Astrocyte (in vitro differentiated cells and primary cell): ENCODE measurements at regions not wholly inside any gene's neighbourhood (a gene's known extent, or its start where the extent isn't known, plus 50 kb on each side); places are given as distances from the start of the nearest gene placed in this dataset.

Experiments used
- DNase-seq: peaks from one replicate; pipeline ENCODE4 v3.0.0-alpha.2; 2010; ENCODE audit warnings: low read depth
- FAIRE-seq: peaks from 2 replicates; lab custom pipeline; 2011; peaks lifted over from hg19 to GRCh38; lab: Jason Lieb, UNC
- H2AFZ ChIP-seq: 2 replicates; pipeline ENCODE4 v1.6.0; 2012; ENCODE audit warnings: low read depth, low read length, inconsistent platforms
- H3K27ac ChIP-seq: 2 replicates; pipeline ENCODE4 v1.5.1; 2011; ENCODE audit warnings: low read depth, low read length, inconsistent platforms
- H3K27me3 ChIP-seq: 2 replicates; pipeline ENCODE4 v1.6.0; 2011; ENCODE audit warnings: low read length, inconsistent platforms; ENCODE audit not compliant: insufficient read depth
- H3K36me3 ChIP-seq: 2 replicates; pipeline ENCODE4 v1.5.1; 2011; ENCODE audit warnings: low read length, inconsistent platforms; ENCODE audit not compliant: insufficient read depth
- H3K4me1 ChIP-seq: 2 replicates; pipeline ENCODE4 v1.5.1; 2011; ENCODE audit warnings: low read length, inconsistent platforms; ENCODE audit not compliant: insufficient read depth
- H3K4me2 ChIP-seq: 2 replicates; pipeline ENCODE4 v1.6.0; 2012; ENCODE audit warnings: low read length, inconsistent platforms
- H3K4me3 ChIP-seq: 2 replicates; pipeline ENCODE4 v1.5.1; 2011; ENCODE audit warnings: low read depth, mild to moderate bottlenecking, low read length, inconsistent platforms; ENCODE audit not compliant: insufficient read depth
- H3K79me2 ChIP-seq: 2 replicates; pipeline ENCODE4 v1.6.0; 2012; ENCODE audit warnings: mild to moderate bottlenecking, low read length, inconsistent platforms; ENCODE audit not compliant: insufficient read depth
- H3K9ac ChIP-seq: 2 replicates; pipeline ENCODE4 v1.6.0; 2012; ENCODE audit warnings: mild to moderate bottlenecking, low read length, inconsistent platforms
- H3K9me3 ChIP-seq: 2 replicates; pipeline ENCODE4 v1.5.1; 2012; ENCODE audit warnings: low read depth, mild to moderate bottlenecking, low read length, inconsistent platforms; ENCODE audit not compliant: insufficient read depth
- H4K20me1 ChIP-seq: 2 replicates; pipeline ENCODE4 v1.6.0; 2012; ENCODE audit warnings: low read length, inconsistent platforms; ENCODE audit not compliant: insufficient read depth
- H3K27ac Mint-ChIP-seq: one replicate; pipeline ENCODE4 v1.8.0; 2021; ENCODE audit warnings: mild to moderate bottlenecking, mixed read lengths; ENCODE audit not compliant: unreplicated experiment
- H3K27me3 Mint-ChIP-seq: one replicate; pipeline ENCODE4 v1.8.0; 2021; ENCODE audit warnings: low read depth, mixed read lengths; ENCODE audit not compliant: unreplicated experiment
- H3K36me3 Mint-ChIP-seq: one replicate; pipeline ENCODE4 v1.8.0; 2021; ENCODE audit warnings: low read depth, mixed read lengths; ENCODE audit not compliant: unreplicated experiment
- H3K4me1 Mint-ChIP-seq: one replicate; pipeline ENCODE4 v1.8.0; 2021; ENCODE audit warnings: low read depth, mixed read lengths; ENCODE audit not compliant: unreplicated experiment
- H3K4me3 Mint-ChIP-seq: one replicate; pipeline ENCODE4 v1.8.0; 2021; ENCODE audit warnings: mild to moderate bottlenecking, moderate library complexity, mixed read lengths; ENCODE audit not compliant: unreplicated experiment
- H3K9me3 Mint-ChIP-seq: one replicate; pipeline ENCODE4 v1.8.0; 2021; ENCODE audit warnings: mild to moderate bottlenecking, mixed read lengths; ENCODE audit not compliant: unreplicated experiment
- CTCF ChIP-seq: IDR thresholded peaks from 2 replicates; pipeline ENCODE4 v1.5.1; 2011; ENCODE audit warnings: low read depth, mild to moderate bottlenecking, inconsistent platforms, low read length, moderate library complexity; ENCODE audit not compliant: insufficient read depth
- EZH2 ChIP-seq: IDR thresholded peaks from 2 replicates; pipeline ENCODE4 v1.6.1; 2012; ENCODE audit warnings: mild to moderate bottlenecking, low read length, inconsistent platforms; ENCODE audit not compliant: insufficient read depth

- DNase-seq (no peak), FAIRE-seq (no peak)
- Mint-ChIP-seq H3K27ac (no peak overlapping the region), H3K4me3 (no peak overlapping the region), H3K27me3 (no peaks in the 10 kb centered on the region), H3K4me1 (no peaks in the 10 kb centered on the region), H3K9me3 (no peaks in the 10 kb centered on the region), H3K36me3 (no peaks in the 10 kb centered on the region)
- no peak overlapping the region for H3K9ac ChIP-seq
- no peaks in the 10 kb centered on the region for H4K20me1 ChIP-seq
- H3K4me2 ChIP-seq = no peak overlapping the region
- no peaks in the 10 kb centered on the region for H3K9me3 ChIP-seq
- H3K4me1 ChIP-seq = no peaks in the 10 kb centered on the region
- no peaks in the 10 kb centered on the region for H3K79me2 ChIP-seq
- no peak for TF ChIP-seq CTCF
- no peak for TF ChIP-seq EZH2
- no peak overlapping the region for H3K27ac ChIP-seq
- no peaks in the 10 kb centered on the region for H3K36me3 ChIP-seq
- no peak overlapping the region for H2AFZ ChIP-seq
- H3K27me3 ChIP-seq = no peaks in the 10 kb centered on the region
- no peak overlapping the region for H3K4me3 ChIP-seq
Observed at GRCh38 chr13:103953859-103954258, 887.6 kb upstream of the SLC10A2 start.

- DNase-seq (no peak), FAIRE-seq (no peak)
- no peaks in the 10 kb centered on the region for H3K27me3 ChIP-seq
- no peak overlapping the region for H3K4me2 ChIP-seq
- no peak overlapping the region for H3K27ac ChIP-seq
- H3K79me2 ChIP-seq = no peaks in the 10 kb centered on the region
- H3K9ac ChIP-seq = no peak overlapping the region
- Mint-ChIP-seq H3K4me1 (peaks cover 4% of the 10 kb centered on the region), H3K27me3 (no peaks in the 10 kb centered on the region), H3K36me3 (no peaks in the 10 kb centered on the region), H3K4me3 (no peak overlapping the region), H3K9me3 (no peaks in the 10 kb centered on the region), H3K27ac (no peak overlapping the region)
- no peak overlapping the region for H3K4me3 ChIP-seq
- no peak overlapping the region for H2AFZ ChIP-seq
- H3K9me3 ChIP-seq = no peaks in the 10 kb centered on the region
- TF ChIP-seq EZH2 (no peak), CTCF (no peak)
- H3K36me3 ChIP-seq = no peaks in the 10 kb centered on the region
- no peaks in the 10 kb centered on the region for H3K4me1 ChIP-seq
- no peaks in the 10 kb centered on the region for H4K20me1 ChIP-seq
Observed at GRCh38 chr13:103952183-103952582, 886.0 kb upstream of the SLC10A2 start.

GRCh38 chr13:103948426-103948825 is 882.2 kb upstream of the SLC10A2 start:
- H3K27ac ChIP-seq = no peak overlapping the region
- no peak for FAIRE-seq

More at GRCh38 chr13:103948426-103948825, 882.2 kb upstream of the SLC10A2 start:
- Histone ChIP-seq H3K4me1 (no peaks in the 10 kb centered on the region), H4K20me1 (no peaks in the 10 kb centered on the region), H3K79me2 (no peaks in the 10 kb centered on the region), H3K36me3 (no peaks in the 10 kb centered on the region), H3K27me3 (no peaks in the 10 kb centered on the region), H3K9me3 (no peaks in the 10 kb centered on the region), H3K9ac (no peak overlapping the region), H3K4me3 (no peak overlapping the region), H2AFZ (no peak overlapping the region), H3K4me2 (no peak overlapping the region)
- Mint-ChIP-seq H3K4me3 (no peak overlapping the region), H3K27ac (no peak overlapping the region), H3K4me1 (peaks cover 4% of the 10 kb centered on the region), H3K27me3 (no peaks in the 10 kb centered on the region), H3K9me3 (no peaks in the 10 kb centered on the region), H3K36me3 (no peaks in the 10 kb centered on the region)
- DNase-seq = peak; percentile 44
- TF ChIP-seq EZH2 (no peak), CTCF (no peak)
